ENCODE measurements at regions not wholly inside any gene's neighbourhood (a gene's known extent, or its start where the extent isn't known, plus 50 kb on each side); places are given as distances from the start of the nearest gene placed in this dataset.
"Not testable (repeated sequence)": the region's sequence is repeated elsewhere in the genome, so short reads cannot be mapped to it uniquely, and the experiment has no call there.

DNA sequence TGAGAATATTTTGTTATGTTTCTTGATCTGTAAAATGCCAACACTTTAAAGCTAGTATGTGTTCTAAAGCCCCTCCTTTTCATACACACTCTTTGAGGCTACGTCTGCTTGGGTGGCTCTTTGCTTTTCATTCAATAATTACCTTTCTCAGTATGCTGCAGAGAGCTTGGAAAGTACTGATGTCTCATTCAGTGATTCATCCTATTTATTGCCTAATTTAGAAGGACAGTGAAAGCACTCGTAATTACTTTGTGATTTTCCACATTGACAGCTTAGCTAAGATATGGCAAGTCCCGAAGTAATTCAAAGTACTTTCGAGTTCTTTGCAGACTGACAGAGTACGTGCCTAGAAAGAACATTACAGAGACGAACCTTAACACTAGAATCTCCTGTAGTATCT is 57.2 kb downstream of the BMP15 start:
- no peak for DNase-seq (ENCODE audit: low read depth in 4 of 4, low spot score in 3 of 4)

DNA sequence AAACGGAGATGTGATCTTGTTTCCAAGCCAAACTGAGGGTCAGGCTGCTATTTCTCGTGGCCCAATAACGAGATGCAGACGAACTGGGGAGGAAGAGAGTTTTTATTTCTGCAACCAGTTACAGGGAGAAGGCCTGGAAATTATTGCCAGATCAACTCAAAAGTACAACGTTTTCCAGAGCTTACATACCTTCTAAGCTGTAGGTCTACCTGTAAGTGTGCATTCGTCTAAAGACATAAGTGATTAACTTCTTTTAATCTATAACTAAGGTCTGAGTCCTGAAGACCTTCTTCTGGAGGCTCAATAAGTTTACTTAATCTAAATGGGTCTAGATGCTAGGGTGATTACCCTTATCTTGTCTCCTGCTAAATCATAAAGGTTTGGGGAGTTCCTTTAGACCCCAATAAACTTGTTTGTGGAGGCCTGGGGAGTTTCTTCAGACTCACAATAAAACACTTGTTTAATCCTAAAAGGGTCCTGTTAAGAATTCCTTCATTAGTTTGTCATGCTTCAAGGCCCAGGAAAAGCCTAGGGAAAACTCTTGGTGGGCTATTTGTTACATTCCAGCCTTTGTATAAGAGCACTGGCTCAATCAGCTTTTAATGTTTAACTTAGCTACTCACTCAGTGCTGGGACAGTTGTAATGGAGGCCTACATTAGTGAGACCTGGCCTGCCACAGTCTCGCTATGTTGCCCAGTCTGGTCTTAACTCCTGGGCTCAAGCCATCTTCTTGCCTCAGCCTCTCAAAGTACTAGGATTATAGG is 58.5 kb downstream of the BMP15 start:
- not testable (repeated sequence) for DNase-seq (ENCODE audit: low read depth in 4 of 4, low spot score in 3 of 4)

DNA sequence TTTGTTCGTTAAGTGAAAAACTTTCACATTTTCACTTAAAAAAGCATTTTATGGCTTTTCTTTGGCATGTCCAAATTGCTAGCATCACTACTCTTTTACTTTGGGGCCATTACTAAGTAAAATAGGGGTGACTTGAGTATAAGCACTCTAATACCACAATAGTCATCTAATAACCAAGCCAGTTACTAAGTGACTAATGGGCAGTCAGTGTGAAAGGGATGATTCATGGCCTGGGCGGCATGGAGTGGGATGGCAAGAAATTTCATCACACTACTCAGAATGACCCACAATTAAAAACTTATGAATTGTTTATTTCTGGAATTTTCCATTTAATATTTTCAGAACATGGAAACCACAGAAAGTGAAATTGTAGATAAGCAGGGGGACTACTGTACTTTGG is 60.9 kb downstream of the BMP15 start:
- DNase-seq (ENCODE audit: low read depth in 4 of 4, low spot score in 3 of 4): no peak

DNA sequence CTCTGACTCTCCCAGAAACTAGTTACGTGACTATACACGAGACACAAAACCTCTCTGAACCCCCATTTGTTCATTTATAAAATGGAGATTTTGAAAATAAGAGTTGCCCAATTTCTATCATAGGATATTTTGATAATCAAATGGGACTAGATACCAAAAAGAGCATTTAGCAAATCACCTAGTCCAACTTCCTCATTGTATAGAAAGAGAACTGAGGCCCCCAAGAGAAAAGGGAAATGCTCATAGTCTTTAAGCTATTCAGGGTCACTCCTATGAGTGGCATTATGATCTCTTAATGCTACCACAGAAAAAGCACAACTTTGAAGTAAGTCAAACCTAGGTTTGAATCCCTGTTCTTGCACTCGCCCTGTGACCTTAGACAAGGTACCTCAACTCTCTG is 62.7 kb downstream of the BMP15 start:
- DNase-seq (ENCODE audit: low read depth in 4 of 4, low spot score in 3 of 4): no peak

DNA sequence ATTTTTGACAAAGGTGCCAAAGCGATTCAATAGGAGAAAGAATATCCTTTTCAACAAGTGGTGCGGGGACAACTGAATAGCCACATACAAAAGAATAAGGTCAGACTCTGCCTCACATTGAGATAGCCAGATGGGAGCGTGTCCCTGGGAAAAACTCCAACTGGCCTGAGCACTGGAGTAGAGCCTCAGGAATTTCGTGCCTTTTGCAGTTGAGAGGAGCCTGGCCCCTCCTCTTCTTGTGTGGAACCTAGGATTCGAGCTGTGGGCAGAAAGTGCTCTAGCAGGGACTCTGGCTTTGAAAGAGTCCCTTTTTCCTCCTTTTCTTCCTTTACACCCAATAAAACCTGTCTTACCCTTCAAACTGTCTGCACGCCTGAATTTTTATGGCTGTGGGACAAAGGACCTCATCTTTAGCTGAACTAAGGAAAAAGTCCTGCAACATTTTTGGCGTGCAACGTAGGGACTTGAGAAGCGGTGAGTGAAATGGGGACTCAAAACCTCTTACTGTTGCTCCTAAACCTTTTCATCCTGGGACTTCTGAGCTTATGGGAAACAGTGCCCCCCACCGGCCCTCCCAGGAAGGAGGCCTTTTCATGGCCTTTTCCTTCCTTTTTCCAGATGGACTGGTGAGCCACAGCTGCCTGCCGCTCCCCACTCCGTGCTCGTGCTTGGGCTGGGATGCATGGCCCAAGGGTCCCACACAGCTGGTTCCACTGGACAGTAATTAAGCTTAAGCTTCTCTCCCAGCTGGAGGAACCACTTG is 68.6 kb downstream of the BMP15 start:
- no peak for DNase-seq (ENCODE audit: low read depth in 4 of 4, low spot score in 3 of 4)

DNA sequence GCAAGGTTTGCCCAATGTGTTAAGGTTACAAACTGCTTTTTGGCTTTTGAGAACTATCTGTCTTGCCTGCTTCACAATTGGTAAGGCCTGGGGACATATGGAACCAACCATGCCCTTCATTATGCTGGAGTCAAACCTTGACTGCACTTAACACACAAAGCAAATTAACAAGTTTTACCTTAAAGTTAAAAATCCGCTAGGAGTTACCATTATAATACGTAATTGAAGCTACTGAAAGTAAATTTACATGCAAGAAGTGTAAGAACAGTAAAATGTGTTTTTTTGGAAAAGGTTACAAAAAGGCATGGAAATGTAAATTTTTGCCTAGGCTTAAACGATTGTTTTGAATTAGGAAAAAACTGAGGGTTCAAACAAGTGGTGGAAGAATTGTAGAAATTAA is 69.7 kb downstream of the BMP15 start:
- no peak for DNase-seq (ENCODE audit: low read depth in 4 of 4, low spot score in 3 of 4)

DNA sequence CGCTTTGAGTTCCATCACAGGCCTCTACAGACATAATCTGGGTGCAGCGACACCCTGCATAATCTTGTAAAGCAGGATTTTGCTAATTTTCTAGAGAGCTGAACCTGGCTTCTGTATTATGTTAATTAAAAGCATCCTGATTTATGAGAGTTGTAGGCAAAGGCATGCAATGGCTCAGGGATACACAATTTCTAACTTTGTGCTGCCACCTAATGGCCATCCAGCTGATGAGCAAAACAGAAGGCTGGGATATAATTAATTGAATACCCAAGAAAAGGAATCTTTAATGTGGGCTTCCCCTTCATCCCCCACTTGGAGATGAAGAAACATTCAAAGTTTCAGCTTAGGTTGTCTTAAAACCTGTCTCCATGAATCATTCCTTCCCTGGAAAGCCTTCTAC is 78.1 kb downstream of the BMP15 start:
- DNase-seq (ENCODE audit: low read depth in 4 of 4, low spot score in 3 of 4): no peak

DNA sequence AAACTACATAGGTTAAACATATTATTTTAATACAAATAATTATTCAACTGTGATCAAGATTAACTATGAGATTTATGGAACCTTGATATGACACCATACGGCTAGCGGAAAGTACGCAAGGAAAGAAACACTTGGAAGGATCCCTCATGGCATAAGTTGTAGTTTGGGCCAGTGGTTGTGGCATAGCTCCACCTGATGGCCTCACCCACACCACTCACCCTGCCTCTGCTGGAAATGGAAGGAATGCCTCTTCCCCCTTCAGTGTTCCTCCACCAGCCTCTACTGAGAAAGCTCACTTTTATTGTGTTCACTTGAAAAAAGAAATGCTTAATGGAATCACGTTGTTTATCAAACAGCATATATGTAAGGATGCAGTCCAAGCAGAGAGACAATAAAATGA is 86.4 kb downstream of the BMP15 start:
- DNase-seq (ENCODE audit: low read depth in 4 of 4, low spot score in 3 of 4): no peak

DNA sequence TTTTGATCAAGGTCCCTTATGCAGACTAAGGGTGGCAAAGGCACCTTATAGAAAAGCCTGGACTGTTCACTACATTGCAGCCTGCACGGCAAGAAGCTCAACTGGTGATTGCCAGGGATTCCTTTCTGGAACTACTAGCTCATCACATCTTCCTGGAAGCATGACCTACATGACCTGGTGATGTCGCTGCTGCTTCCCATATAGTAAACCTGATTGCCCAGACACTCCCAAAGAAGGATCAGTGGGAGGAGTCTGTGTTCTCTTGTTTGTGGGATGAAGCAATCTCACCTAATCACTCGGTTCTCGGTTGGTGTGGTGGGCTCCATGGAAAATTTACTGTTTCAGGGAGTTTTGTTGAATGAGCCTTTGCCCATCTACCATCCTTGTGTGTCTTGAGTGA is 89.8 kb downstream of the BMP15 start:
- not testable (repeated sequence) for DNase-seq (ENCODE audit: low read depth in 4 of 4, low spot score in 3 of 4)

DNA sequence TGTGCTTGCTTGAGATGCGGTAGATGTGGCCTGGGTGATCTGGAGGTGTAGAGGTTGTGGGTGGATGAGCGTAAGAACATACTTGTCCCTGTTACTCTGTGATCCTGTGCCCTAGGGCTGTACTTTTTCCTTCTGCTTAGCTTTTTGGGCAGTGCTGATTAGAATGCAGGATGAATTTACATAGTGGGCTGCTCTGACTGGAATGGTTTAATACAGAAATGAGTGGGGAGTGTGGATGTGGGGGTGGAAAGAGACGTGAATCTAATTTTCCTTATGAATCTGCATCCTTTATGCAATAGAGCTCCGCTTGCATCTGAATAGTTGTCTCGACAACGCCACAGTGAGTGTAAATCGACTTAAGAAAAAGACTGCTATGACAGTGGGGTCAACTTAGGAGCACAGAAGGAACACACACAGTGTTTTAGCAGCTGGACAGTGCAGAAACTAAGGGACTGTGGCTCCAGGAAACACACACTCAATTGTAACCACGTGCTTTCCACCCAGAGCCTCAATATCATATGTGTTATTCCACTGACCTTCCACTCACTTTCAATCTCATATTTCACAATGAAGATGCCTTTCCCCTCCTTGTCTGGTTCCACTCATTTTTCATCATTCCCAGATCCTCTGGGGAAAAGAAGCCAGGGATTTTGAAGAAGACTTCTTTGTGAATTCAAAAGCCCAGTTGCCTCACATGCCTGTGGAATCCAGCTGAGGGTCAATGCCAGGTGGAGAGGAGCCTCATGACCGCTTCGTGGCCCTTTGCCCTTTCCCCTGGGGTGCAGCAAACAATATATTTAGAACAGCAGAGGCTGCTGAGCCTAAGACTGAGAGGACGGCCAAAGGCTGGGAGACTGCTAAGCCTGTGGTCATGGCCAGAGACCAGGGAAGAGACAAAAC is 91.4 kb downstream of the BMP15 start:
- not testable (repeated sequence) for DNase-seq (ENCODE audit: low read depth in 4 of 4, low spot score in 3 of 4)

DNA sequence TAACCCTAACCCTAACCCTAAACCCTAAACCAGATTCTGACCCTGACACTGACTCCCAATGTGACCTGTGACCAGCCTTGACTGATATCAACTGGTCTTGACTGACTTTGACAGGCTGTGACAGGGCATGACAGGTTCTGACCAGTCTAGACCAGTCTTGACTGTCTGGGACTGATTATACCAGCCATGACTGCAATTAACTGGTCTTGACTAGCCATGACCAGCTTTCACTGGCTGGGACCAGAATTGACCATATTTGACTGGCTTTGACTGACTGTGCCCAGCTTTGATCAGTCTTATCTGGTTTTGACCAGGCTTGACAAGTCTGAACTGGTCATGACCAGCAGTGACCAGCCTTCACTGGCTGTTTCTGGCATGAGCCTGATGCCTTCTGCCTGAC is 95.5 kb downstream of the BMP15 start:
- no peak for DNase-seq (ENCODE audit: low read depth in 4 of 4, low spot score in 3 of 4)

DNA sequence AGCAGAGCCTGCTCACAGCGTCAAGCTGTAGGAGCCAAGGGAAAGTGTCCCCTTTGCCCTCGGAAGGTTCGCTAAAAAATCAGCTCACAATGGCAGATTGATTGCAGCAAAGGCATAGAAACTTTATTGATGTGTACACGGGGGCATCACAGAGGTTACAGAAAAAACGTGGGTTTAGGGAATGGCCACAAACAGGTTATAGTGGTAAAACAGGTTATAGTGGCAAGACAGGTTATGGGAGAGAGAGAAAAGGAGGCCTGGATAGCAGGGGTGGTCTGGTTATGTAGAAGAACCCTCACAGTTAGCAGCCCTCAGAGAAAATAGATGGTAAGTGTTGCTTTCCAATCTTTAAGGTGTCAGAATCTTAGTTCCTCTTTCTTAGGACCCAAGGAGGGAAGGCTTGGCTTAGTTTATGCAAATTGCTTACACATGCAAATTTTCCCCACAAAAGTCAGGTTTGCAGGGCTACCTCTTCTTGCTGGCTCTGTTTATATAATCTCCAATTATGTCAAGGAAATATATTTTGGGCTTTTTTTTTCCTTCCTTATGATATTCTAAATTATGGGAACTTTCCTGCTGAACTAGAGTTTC is 113.7 kb downstream of the BMP15 start:
- no peak for DNase-seq (ENCODE audit: low read depth in 4 of 4, low spot score in 3 of 4)

DNA sequence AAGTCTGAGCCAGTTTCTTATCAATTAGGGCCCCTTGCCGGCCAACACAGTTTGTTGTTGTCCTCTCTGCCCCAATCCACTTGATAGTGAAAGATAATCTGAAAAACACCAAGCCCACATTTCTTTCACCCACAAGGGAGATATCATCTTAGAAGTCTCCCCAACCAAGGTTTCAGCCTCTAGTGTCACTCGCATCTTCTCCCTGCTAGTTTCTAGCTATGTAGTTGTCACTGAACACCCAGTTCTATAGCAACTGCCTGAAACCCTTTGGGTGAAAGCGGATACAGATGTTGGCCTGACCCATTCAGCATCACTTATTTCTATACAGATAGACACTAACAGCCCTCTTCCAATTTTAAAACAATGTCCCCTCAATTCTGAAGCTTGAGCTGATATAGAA is 116.3 kb downstream of the BMP15 start:
- DNase-seq (ENCODE audit: low read depth in 4 of 4, low spot score in 3 of 4): no peak

DNA sequence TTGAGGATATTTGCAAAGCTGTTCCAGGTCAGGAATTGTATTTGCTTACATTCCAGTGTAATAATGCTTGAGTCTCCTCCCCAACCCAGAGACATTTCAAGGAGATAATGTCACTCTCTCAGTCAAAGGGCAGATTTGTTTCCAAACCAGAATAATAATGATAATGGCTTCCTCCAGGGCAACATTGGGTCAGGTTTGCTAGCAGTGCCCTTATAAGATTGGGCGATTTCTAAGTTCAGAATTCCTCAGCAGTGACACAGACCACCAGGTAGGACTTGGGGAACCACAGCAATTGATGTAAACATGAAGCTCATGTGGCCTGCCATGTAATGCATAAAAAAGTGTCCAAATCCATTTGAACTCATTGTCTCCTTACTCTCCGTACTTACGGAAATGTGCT is 125.2 kb downstream of the BMP15 start:
- DNase-seq (ENCODE audit: low read depth in 4 of 4, low spot score in 3 of 4): no peak

DNA sequence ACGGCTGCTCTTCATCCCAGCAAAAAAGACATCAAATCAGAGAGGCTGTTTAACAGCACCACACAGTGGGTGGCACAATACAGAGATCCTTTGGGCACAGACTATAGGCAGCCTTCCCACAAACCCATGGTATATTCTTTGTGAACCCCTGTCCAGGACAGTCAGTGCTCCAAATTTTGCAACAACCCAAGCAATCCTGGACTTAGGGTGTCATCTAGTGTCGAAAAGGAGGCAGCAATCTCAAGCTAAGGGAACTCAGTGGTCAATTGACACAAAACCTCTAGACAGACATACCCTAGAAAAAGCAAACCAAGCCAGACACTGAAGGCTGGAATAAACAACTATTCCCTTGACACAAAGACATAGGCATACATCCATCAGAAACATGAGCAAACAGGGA is 137.4 kb downstream of the BMP15 start:
- DNase-seq (ENCODE audit: low read depth in 4 of 4, low spot score in 3 of 4): no peak

DNA sequence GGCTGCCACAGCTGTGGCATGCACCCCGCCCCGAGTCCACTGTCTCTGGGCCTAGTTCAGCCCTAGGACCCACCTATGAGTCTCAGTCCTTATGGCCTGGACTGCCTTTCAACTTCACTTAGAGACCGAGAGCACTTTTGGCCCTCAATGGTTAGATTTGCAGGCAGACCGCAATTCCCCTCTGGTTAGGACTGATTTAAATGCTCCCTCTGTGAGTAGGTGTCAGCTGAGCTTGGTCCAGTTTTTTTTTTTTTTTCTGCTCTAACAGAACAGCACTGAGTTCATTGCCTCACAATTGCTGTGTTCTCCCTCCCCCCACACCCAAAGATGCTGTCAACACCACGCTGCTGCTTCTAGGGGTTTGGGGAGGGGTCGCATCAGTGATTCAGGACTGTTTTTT is 143.2 kb downstream of the BMP15 start:
- no peak for DNase-seq (ENCODE audit: low read depth in 4 of 4, low spot score in 3 of 4)

DNA sequence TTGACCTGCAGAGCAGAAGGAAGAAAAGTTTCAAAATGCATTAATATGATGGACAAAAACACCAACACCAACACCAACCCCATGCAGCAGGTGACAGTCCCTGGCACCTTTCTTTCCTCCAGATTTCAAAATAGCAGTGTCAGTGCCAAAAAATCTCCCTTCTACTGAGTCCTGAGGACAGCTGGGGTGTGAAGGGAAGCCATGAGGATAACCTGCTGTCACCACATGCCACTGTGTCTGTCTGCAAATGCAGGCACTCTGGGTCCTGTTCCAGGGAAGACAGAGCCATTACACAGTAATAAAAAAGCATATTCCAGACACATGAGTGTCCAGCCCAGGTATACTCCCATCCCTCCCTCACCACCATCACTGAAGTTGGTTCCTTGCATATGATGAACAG is 187.5 kb downstream of the BMP15 start:
- no peak for DNase-seq (ENCODE audit: low read depth in 4 of 4, low spot score in 3 of 4)

DNA sequence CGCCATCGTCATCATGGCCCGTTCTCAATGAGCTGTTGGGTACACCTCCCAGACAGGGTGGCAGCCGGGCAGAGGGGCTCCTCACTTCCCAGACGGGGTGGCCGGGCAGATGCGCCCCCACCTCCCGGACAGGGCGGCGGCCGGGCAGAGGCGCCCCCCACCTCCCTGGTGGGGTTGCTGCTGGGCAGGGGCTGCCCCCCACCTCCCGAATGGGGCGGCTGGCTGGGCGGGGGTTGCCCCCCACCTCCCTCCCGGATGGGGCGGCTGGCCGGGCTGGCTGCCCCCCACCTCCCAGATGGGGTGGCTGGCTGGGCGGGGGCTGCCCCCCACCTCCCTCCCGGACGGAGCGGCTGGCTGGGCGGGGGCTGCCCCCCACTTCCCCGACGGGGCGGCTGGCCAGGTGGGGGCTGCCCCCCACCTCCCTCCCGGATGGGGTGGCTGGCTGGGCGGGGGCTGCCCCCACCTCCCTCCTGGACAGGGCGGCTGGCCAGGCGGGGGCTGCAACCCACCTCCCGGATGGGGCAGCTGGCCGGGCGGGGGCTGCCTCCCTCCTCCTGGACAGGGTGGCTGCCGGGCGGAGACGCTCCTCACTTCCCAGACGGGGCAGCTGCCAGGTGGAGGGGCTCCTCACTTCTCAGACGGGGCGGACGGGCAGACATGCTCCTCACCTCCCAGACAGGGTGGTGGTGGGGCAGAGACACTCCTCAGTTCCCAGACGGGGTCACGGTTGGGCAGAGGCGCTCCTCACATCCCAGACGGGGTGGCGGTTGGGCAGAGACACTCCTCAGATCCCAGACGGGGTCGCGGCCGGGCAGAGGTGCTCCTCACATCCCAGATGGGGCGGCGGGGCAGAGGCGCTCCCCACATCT is 208.8 kb downstream of the BMP15 start:
- not testable (repeated sequence) for DNase-seq (ENCODE audit: low read depth in 4 of 4, low spot score in 3 of 4)

DNA sequence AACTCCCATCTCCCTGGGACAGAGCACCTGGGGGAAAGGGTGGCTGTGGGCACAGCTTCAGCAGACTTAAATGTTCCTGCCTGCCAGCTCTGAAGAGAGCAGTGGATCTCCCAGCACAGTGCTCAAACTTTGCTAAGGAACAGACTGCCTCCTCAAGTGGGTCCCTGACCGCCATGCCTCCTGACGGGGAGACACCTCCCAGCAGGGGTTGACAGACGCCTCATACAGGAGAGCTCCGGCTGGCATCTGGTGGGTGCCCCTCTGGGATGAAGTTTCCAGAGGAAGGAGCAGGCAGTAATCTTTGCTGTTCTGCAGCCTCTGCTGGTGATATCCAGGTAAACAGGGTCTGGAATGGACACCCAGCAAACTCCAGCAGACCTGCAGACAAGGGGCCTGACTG is 206.9 kb upstream of the NUDT10 start:
- DNase-seq (ENCODE audit: low read depth in 4 of 4, low spot score in 3 of 4): not testable (repeated sequence)
